GM11168 (cell line): ENCODE measurements at regions not wholly inside any gene's neighbourhood (a gene's known extent, or its start where the extent isn't known, plus 50 kb on each side); places are given as distances from the start of the nearest gene placed in this dataset.

Experiments used
- in situ Hi-C: fragments of 300-500 bp; cut with MboI; formaldehyde crosslinking; loops from one replicate; pipeline ENCODE4 v1.12.0; 2022; ENCODE audit warnings: low sequenced_read_pairs; ENCODE audit not compliant: unreplicated experiment

GRCh38 chr13:74452881-74453280, 318.7 kb upstream of the KLF12 start:
- in situ Hi-C loops = no loop called here

GRCh38 chr13:74452176-74452575, 318.0 kb upstream of the KLF12 start:
- in situ Hi-C loops = no loop called here

GRCh38 chr13:74450964-74451363, 316.8 kb upstream of the KLF12 start:
- in situ Hi-C loops = no loop called here

- in situ Hi-C loops = no loop called here
Measured at GRCh38 chr13:74450525-74450845, 316.3 kb upstream of the KLF12 start.

GRCh38 chr13:74449811-74450524, 315.8 kb upstream of the KLF12 start:
- in situ Hi-C loops = no loop called here

GRCh38 chr13:74444864-74445479, 310.8 kb upstream of the KLF12 start:
- in situ Hi-C loops = no loop called here

GRCh38 chr13:74444161-74444571, 310.0 kb upstream of the KLF12 start:
- in situ Hi-C loops = no loop called here

GRCh38 chr13:74443631-74444030, 309.4 kb upstream of the KLF12 start:
- in situ Hi-C loops = no loop called here

GRCh38 chr13:74442751-74443150, 308.5 kb upstream of the KLF12 start:
- in situ Hi-C loops = no loop called here

- in situ Hi-C loops = no loop called here
Measured at GRCh38 chr13:74438901-74439300, 304.7 kb upstream of the KLF12 start.

- in situ Hi-C loops = no loop called here
Measured at GRCh38 chr13:74434782-74435181, 300.6 kb upstream of the KLF12 start.

GRCh38 chr13:74424455-74424854, 290.3 kb upstream of the KLF12 start:
- in situ Hi-C loops = no loop called here

- in situ Hi-C loops = no loop called here
Measured at GRCh38 chr13:74423434-74423833, 289.2 kb upstream of the KLF12 start.

- in situ Hi-C loops = no loop called here
Measured at GRCh38 chr13:74414458-74414857, 280.3 kb upstream of the KLF12 start.

- in situ Hi-C loops = no loop called here
Measured at GRCh38 chr13:74413482-74413881, 279.3 kb upstream of the KLF12 start.

GRCh38 chr13:74409551-74409950, 275.3 kb upstream of the KLF12 start:
- in situ Hi-C loops = no loop called here

GRCh38 chr13:74406420-74406819, 272.2 kb upstream of the KLF12 start:
- in situ Hi-C loops = no loop called here

- in situ Hi-C loops = no loop called here
Measured at GRCh38 chr13:74398599-74398998, 264.4 kb upstream of the KLF12 start.

GRCh38 chr13:74389056-74389455, 254.9 kb upstream of the KLF12 start:
- in situ Hi-C loops = no loop called here

GRCh38 chr13:74388626-74389025, 254.4 kb upstream of the KLF12 start:
- in situ Hi-C loops = no loop called here

GRCh38 chr13:74372511-74372910, 238.3 kb upstream of the KLF12 start:
- in situ Hi-C loops = no loop called here

- in situ Hi-C loops = no loop called here
Measured at GRCh38 chr13:74367193-74367592, 233.0 kb upstream of the KLF12 start.
